ENCODE measurements at regions not wholly inside any gene's neighbourhood (a gene's known extent, or its start where the extent isn't known, plus 50 kb on each side); places are given as distances from the start of the nearest gene placed in this dataset.
A peak's percentile ranks its signal among the peaks of the same experiment; 100 is the strongest.

DNA sequence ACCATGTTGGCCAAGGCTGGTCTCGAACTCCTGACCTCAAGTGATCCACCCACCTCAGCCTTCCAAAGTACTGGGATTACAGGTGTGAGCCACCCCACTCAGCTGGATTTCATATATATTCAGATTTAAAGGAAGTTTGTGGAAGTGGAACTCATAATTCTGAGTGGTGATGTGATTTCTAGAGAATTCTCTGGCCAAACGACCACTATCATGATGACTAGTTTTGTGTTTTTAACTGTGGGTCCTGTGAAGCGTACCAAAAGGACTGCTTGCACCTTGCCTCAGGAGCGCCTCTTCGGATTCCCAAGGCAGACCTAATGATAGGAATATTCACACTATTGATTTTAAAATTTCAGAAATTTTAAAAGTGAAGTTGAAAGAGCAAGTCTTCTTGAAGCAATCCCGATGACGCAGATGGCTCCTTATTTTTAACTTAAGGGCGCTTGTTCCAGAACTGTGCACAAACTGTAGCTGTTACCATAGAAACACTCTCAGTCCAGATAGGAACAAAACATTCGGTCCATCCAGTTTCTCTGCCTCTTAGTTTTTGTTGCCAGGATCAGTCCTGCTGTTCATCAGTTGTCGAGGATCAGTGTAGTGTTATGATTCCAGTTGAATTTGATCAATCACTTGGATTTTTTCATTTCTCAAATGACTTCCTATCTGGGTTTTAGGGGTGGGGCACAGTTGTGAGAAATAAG, 51.7 kb upstream of the CLCN4 start:
- Mint-ChIP-seq H3K27me3 (peaks cover 2% of the 10 kb centered on the region), H3K36me3 (ENCODE audit: low read depth) (peaks cover 32% of the 10 kb centered on the region), H3K27ac (peak overlapping the region; percentile 6), H3K4me3 (no peak overlapping the region), H3K9me3 (no peaks in the 10 kb centered on the region), H3K4me1 (ENCODE audit: low read depth) (peaks cover 37% of the 10 kb centered on the region)
- intact Hi-C loops (cut with micrococcal nuclease): no loop called here

DNA sequence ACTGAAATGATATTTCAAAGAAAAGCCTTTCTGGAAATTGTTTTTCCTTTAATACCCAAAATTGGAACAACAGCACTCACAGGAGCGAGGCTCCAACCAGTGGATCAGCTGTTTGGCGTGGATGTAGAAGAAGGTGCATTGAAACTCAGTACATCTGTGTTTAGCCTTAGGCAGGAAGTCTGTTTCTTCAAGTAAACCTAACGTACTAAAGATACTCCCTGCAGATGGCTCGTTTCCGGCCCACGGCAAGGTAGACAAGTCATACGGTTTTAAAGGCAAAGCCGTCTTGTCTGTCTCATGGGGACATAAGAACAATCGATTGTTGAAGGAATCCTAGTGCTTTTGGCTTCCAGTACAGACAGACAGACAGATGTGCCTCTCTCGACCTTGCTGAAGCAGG, 50.0 kb upstream of the CLCN4 start:
- Mint-ChIP-seq H3K27ac (no peak overlapping the region), H3K9me3 (no peaks in the 10 kb centered on the region), H3K27me3 (peaks cover 2% of the 10 kb centered on the region), H3K4me3 (no peak overlapping the region), H3K4me1 (ENCODE audit: low read depth) (peaks cover 52% of the 10 kb centered on the region), H3K36me3 (ENCODE audit: low read depth) (peaks cover 25% of the 10 kb centered on the region)
- intact Hi-C loops (cut with micrococcal nuclease): no loop called here

Measured in dendritic cell treated with granulocyte-macrophage colony-stimulating factor and Interleukin-4, amounts not matched to agents 40 ng/mL and 50 ng/mL, for 4 days (primary cell).